Natural killer cell treated with Interleukin-12 subunit alpha and Interleukin-12 subunit beta and Interleukin-15 and Interleukin-18, amount 100 ng/mL, for 72 hours (primary cell): ENCODE measurements at regions not wholly inside any gene's neighbourhood (a gene's known extent, or its start where the extent isn't known, plus 50 kb on each side); places are given as distances from the start of the nearest gene placed in this dataset.
"Not testable (repeated sequence)": the region's sequence is repeated elsewhere in the genome, so short reads cannot be mapped to it uniquely, and the experiment has no call there.

Source experiments
- ATAC-seq, 2 donors: fragments of 150-1000 bp; cut with Tn5 transposase in 1 of 2; sonication (Bioruptor Pico), chemical (Tn5 transposase) in 1 of 2; 2 replicates each; pipeline ENCODE4 v1.10.0; 2021
- DNase-seq: peaks from one replicate; pipeline ENCODE4 v3.0.0; 2022; ENCODE audit warnings: low spot score
- H3K27ac Mint-ChIP-seq, 2 donors: 1 replicate in 1 of 2; 2 replicates in 1 of 2; pipeline ENCODE4 v1.8.0; 2022; ENCODE audit warnings: mixed read lengths in 2 of 2, mild to moderate bottlenecking in 1 of 2, moderate library complexity in 1 of 2
- H3K27me3 Mint-ChIP-seq, 2 donors: 1 replicate in 1 of 2; 2 replicates in 1 of 2; pipeline ENCODE4 v1.8.0; 2022; ENCODE audit warnings: mixed read lengths in 2 of 2
- H3K36me3 Mint-ChIP-seq: one replicate; pipeline ENCODE4 v1.8.0; 2022; ENCODE audit warnings: mixed read lengths
- H3K4me1 Mint-ChIP-seq, 2 donors: 1 replicate in 1 of 2; 2 replicates in 1 of 2; pipeline ENCODE4 v1.8.0; 2022; ENCODE audit warnings: low read depth in 2 of 2, mixed read lengths in 2 of 2, mild to moderate bottlenecking in 1 of 2
- H3K4me3 Mint-ChIP-seq: one replicate; pipeline ENCODE4 v1.8.0; 2022; ENCODE audit warnings: mixed read lengths
- H3K9me3 Mint-ChIP-seq: 2 replicates; pipeline ENCODE4 v1.8.0; 2022; ENCODE audit warnings: mixed read lengths

DNA sequence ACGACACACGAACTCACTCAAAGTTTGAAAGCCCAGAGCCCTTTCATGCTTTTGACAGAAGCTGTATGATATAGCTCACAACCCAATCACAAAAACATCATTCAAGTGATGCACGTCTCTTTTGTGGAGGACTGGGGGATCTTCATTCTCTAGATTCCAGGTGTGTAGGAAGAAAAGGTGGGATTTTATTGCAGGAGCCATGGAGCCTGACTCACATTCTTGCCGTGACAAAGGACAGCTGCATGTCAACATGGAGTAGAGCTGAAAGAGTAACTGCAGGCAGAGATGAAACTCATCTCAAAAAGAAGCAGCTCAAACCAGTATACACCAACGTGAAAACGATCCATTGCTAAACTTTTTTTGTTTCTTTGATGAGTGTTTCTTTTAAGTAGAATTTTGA lies 50.9 kb upstream of the PDE1A start:
- H3K4me3 Mint-ChIP-seq, result no peak overlapping the region
- no peak for ATAC-seq
- H3K9me3 Mint-ChIP-seq, result peaks cover 20% of the 10 kb centered on the region
- DNase-seq, result no peak
- H3K27me3 Mint-ChIP-seq, result no peaks in the 10 kb centered on the region
- no peaks in the 10 kb centered on the region for H3K4me1 Mint-ChIP-seq
- no peaks in the 10 kb centered on the region for H3K36me3 Mint-ChIP-seq
- H3K27ac Mint-ChIP-seq, result no peak overlapping the region

DNA sequence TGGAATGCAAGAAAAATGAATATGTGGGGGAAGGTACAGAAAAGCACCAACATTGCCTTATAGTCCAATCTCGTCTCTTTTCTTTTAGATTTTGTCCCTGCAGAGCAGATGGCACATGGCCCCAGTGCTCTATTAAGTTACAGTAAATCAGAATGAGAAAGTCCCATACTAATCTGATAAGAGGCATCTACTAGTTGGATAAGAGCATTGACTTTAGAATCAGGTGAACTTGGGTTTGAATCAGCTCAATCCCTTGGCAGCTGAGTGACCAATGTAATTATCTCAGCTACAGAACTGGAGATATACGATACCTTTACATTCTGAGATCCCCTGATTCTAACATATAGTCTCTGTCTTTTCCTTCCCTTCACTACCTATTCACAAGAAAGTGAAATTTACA lies 54.8 kb upstream of the PDE1A start:
- Mint-ChIP-seq H3K27me3 (no peaks in the 10 kb centered on the region), H3K27ac (no peak overlapping the region), H3K36me3 (no peaks in the 10 kb centered on the region), H3K4me1 (no peaks in the 10 kb centered on the region), H3K4me3 (no peak overlapping the region), H3K9me3 (peaks cover 20% of the 10 kb centered on the region)
- DNase-seq (no peak), ATAC-seq (no peak)

DNA sequence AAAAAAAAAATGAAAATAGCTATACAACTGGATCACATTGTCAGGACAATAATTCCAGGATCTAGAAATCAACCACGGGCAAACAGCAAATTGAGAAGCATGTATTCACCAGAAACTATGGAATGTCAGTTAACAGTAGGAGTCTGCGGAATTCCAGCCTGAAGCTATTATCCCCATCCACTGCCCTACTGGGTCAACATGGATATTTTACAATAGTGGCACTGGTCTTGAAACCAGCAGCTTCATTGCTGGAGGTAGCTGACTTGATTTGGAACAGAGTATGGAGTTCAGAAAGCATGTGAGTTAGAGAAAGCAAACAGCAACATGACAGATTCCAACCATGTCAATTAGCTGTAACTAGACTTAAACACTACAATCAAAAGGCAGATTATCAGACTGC lies 55.7 kb upstream of the PDE1A start:
- no peaks in the 10 kb centered on the region for H3K4me1 Mint-ChIP-seq

DNA sequence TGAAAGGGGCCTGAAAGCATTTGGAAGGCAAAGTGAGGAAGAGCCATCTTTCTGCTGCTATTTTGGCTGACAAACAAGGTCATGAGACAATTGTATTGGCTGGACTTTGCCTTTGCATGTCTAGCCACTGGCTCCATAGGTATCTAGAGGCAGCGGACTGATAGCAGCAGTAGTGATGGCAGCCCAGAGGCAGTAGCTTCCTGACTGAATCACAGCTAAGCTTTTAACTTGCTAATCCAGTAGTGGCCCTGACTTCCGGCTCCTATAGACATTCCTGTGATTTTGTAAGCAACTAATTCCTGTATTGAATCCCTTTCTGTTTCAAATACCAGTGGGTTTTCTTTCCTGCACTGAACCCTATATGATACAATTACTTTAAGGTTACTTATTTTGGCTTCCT lies 69.8 kb upstream of the PDE1A start:
- ATAC-seq (no peak), DNase-seq (no peak)
- Mint-ChIP-seq H3K4me1 (no peaks in the 10 kb centered on the region), H3K27me3 (no peaks in the 10 kb centered on the region), H3K27ac (no peak overlapping the region), H3K36me3 (no peaks in the 10 kb centered on the region), H3K9me3 (peaks cover 3% of the 10 kb centered on the region), H3K4me3 (no peak overlapping the region)

More for the DNA sequence above, 55.7 kb upstream of the PDE1A start:
- Mint-ChIP-seq H3K4me3 (no peak overlapping the region), H3K36me3 (no peaks in the 10 kb centered on the region), H3K27ac (no peak overlapping the region), H3K9me3 (peaks cover 20% of the 10 kb centered on the region), H3K27me3 (no peaks in the 10 kb centered on the region)
- DNase-seq (no peak), ATAC-seq (no peak)

DNA sequence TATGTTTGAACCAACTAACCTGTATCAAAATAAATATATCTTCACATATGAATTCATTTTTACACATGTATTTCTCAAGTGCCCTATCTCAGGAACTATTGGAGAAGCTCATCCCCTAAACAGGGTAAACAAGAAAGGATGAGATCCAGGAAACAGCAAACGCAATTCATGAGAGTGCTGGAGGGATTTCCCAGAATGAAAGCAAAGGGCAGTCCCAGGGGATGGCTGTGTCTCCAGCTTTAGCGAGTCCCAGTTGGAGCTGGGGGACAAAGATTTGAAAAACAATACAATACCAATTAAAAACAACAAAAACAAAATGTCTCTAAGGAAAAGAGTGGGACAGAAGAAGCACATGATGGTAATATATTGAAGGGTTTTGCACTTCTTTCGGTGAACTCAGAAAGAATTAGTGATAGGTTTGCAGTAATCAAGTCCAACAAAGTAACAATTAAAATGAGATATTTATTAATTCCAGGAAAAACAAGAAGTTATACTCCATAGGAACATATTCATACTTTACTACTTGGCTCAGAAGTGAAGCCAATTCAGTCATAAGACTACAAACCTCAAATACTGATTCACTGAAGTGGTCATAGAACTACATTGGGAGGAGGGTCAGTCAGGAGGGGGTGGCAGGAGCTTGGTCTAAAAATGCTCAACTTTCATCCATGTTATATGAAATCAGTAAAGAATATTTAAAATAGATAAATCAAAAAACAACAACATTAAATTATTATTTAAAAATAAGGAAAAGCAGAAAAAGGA lies 73.1 kb upstream of the PDE1A start:
- H3K4me1 Mint-ChIP-seq, result no peaks in the 10 kb centered on the region
- no peak for ATAC-seq
- no peak for DNase-seq
- H3K4me3 Mint-ChIP-seq, result no peak overlapping the region
- H3K27ac Mint-ChIP-seq, result no peak overlapping the region
- H3K27me3 Mint-ChIP-seq, result no peaks in the 10 kb centered on the region
- no peaks in the 10 kb centered on the region for H3K36me3 Mint-ChIP-seq
- H3K9me3 Mint-ChIP-seq, result peaks cover 3% of the 10 kb centered on the region

DNA sequence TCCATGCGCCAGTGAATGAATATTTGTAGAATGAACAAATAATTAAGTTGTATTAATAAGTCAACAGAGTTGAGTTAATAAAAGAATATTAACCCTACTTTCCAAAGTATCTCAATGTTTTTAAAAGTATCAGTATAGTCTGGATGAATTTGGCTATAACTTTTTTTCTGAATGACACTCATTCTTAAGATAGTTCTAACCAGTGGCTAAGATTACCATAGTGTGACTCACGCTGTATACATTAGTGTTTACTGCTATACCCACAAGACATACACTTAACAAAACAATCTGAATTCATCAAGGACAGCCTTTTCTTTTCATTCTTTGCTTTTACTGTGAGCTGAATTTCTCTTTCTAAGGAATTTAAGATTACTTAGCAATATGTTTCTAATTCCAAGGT lies 77.0 kb upstream of the PDE1A start:
- Mint-ChIP-seq H3K27ac (no peak overlapping the region), H3K27me3 (no peaks in the 10 kb centered on the region), H3K36me3 (no peaks in the 10 kb centered on the region), H3K9me3 (peaks cover 5% of the 10 kb centered on the region), H3K4me1 (no peaks in the 10 kb centered on the region), H3K4me3 (no peak overlapping the region)
- DNase-seq (no peak), ATAC-seq (no peak)

DNA sequence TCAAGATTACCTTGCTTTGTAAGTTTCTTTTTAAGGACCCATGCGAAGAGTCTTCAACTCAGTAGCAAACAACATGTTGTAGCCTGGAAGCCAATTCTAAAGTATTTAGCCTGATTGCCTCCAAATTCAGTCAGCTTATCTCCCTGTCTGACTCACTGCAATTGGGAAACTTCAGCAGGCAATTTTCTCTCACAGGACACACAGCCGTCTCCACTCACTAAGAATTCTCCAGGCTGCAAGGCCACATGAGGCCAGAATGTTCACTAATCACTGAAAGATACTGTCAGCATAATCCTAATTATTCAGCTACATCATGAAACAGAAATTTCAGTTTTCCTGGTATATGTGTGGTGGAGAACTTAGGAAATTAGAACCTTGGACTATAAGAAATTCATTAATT lies 78.1 kb upstream of the PDE1A start:
- Mint-ChIP-seq H3K36me3 (no peaks in the 10 kb centered on the region), H3K4me1 (no peaks in the 10 kb centered on the region), H3K4me3 (no peak overlapping the region), H3K27me3 (no peaks in the 10 kb centered on the region), H3K9me3 (peaks cover 5% of the 10 kb centered on the region), H3K27ac (no peak overlapping the region)
- no peak for ATAC-seq
- DNase-seq, result no peak

DNA sequence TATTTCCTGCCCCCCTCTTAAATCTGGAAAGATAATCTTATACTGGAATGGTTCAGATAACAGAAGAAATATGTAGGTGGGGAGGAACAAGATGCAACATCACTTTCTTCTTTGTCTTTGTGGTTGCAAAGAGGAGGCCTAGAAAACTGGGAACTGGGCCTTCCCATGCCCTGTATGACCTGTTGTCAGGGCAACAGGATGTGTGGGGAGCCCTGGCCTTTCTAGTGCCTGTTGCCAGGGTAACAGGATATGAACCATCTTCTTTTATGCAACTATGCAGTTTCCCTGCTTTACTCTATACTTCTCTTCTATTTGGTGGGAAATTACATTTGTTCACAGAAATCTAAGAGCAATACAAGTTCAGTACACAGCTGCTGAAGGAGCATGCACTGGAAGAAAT lies 79.8 kb upstream of the PDE1A start:
- H3K27ac Mint-ChIP-seq, result no peak overlapping the region
- peaks cover 8% of the 10 kb centered on the region for H3K9me3 Mint-ChIP-seq
- H3K27me3 Mint-ChIP-seq, result no peaks in the 10 kb centered on the region
- no peaks in the 10 kb centered on the region for H3K4me1 Mint-ChIP-seq
- DNase-seq (no peak), ATAC-seq (no peak)
- H3K4me3 Mint-ChIP-seq, result no peak overlapping the region
- no peaks in the 10 kb centered on the region for H3K36me3 Mint-ChIP-seq

DNA sequence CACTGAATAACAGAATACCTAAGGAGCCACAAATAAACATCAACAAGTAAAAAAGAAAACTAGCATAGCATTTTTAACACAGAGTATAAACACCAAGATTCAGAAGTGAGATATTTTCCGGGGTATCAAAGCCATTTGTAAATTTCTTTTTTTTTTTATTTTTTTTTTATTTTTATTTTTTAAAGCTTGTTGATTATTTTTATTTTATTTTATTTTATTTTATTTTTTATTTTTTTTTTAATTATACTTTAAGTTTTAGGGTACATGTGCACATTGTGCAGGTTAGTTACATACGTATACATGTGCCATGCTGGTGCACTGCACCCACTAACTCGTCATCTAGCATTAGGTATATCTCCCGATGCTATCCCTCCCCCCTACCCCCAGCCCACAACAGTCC lies 81.7 kb upstream of the PDE1A start:
- not testable (repeated sequence) for H3K36me3 Mint-ChIP-seq, H3K27ac Mint-ChIP-seq, H3K4me1 Mint-ChIP-seq, ATAC-seq, DNase-seq, H3K4me3 Mint-ChIP-seq, H3K27me3 Mint-ChIP-seq
- H3K9me3 Mint-ChIP-seq, result peaks cover 10% of the 10 kb centered on the region

DNA sequence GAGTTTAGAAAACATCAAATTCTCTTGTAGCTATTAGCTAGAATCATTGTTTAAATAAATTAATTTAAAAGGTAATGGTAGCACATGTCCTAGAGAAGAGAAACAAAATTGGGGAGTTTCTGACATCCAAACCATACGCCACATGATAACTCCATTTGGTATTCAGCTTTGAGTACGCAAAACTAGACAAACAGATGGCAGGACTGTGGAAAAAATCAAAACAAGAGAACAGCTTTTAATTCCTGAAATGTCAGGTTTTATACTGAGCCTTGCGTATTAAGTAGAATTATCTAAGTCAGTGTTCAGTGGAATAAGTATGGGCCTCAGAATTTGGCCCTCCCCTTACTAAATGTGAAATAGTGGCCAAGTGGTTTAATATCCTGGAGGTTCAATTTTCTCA lies 82.4 kb upstream of the PDE1A start:
- no peak for ATAC-seq
- H3K27ac Mint-ChIP-seq, result no peak overlapping the region

DNA sequence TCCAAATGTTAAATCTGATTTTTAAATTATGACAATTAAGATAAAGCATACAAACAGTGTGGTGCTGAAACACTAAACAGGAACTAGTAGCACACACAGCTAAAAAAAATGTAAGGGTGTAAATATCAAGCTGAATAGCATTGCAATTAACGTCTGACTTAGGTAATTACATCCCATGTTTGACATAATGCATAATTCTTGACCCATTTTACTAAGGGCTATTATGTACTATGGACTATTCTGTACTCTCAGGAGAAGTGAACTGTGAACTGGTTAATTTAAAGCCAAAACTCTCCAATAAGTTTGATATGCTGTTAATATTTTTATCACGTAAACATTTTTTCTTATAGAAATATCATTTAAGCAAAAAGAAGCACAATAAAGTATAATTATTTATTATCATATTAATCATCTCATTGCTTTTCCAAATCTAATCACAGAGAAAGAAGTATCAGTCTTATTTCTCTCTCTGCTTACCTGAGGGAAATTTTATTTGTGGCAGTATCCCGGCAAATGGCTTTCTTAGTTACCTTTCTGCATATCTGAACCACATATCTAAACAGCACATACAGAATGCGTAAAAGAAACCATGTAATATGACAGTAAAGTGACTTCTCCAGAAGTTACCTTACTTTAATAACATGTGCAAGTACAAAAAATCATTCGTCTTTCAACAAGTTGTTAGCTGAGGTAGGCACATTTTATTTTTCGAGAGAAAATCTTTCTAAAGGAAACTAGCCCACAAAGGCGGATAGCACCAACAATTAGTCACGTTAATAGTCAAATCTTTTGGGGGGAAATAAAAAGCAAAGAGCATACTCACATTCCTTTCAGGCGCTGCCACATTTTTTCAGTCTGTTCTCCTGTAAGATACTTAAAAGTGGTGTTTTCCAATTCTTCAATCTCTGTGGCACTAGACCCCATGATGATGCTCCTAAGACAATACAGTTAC lies 94.9 kb upstream of the PDE1A start:
- no peaks in the 10 kb centered on the region for H3K27me3 Mint-ChIP-seq
- no peak overlapping the region for H3K27ac Mint-ChIP-seq
- H3K4me1 Mint-ChIP-seq, result no peaks in the 10 kb centered on the region
- H3K9me3 Mint-ChIP-seq, result no peaks in the 10 kb centered on the region
- DNase-seq (no peak), ATAC-seq (no peak)
- no peaks in the 10 kb centered on the region for H3K36me3 Mint-ChIP-seq
- no peak overlapping the region for H3K4me3 Mint-ChIP-seq

More for the DNA sequence above, 82.4 kb upstream of the PDE1A start:
- peaks cover 14% of the 10 kb centered on the region for H3K9me3 Mint-ChIP-seq
- no peak overlapping the region for H3K4me3 Mint-ChIP-seq
- DNase-seq, result no peak
- no peaks in the 10 kb centered on the region for H3K36me3 Mint-ChIP-seq
- H3K27me3 Mint-ChIP-seq, result no peaks in the 10 kb centered on the region
- H3K4me1 Mint-ChIP-seq, result no peaks in the 10 kb centered on the region

DNA sequence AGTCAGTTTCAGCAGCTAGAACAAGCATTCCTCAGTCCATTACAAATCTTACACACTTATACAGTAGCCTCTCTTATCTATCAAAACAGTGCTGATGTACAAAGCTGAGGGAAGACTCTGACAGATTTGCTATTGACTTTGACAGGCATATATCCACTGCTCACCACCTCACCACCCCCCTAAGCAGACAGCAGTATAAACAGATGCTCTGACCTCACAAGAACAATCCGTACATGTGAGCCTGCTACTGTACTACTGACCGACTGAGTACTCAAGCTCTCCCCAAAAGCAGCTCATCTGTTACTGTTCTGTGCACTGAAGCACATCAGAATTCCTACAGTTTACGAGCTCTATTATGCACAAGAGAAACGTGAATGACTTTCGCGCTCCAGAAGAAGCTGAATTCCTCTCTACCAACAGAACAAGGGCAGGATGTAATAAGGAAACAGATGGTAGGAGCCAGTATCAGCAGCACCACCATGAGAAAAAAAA lies 95.6 kb upstream of the PDE1A start:
- Mint-ChIP-seq H3K27ac (no peak overlapping the region), H3K9me3 (no peaks in the 10 kb centered on the region), H3K4me3 (no peak overlapping the region), H3K36me3 (no peaks in the 10 kb centered on the region), H3K4me1 (no peaks in the 10 kb centered on the region), H3K27me3 (no peaks in the 10 kb centered on the region)
- DNase-seq (no peak), ATAC-seq (no peak)

DNA sequence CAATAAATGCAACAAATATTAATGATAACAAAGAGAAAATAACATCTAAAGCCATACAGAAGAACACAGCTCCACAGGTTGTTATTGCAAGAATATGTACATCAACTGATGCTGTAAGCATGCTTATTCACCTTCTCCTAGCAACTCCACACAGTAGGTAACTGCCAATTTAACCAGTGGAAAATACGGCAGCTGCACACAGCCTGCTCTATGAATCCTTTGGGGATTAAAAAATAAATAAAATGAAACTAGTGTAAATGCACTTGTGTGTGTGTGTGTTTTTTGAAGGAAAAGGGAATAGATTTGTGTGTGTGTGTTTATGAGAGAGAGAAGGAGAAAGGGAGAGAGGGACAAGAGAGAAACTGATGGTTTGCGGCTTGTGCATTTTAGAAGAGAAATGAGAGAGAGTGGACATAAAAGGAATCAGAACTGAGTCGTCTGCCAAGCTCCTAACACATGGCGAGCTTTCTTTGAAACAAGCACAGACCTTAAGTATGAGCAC lies 96.2 kb upstream of the PDE1A start:
- H3K27me3 Mint-ChIP-seq, result no peaks in the 10 kb centered on the region
- no peak overlapping the region for H3K4me3 Mint-ChIP-seq
- peaks cover 3% of the 10 kb centered on the region for H3K9me3 Mint-ChIP-seq
- DNase-seq, result no peak
- H3K4me1 Mint-ChIP-seq, result no peaks in the 10 kb centered on the region
- H3K36me3 Mint-ChIP-seq, result no peaks in the 10 kb centered on the region
- H3K27ac Mint-ChIP-seq, result no peak overlapping the region
- ATAC-seq, result no peak

DNA sequence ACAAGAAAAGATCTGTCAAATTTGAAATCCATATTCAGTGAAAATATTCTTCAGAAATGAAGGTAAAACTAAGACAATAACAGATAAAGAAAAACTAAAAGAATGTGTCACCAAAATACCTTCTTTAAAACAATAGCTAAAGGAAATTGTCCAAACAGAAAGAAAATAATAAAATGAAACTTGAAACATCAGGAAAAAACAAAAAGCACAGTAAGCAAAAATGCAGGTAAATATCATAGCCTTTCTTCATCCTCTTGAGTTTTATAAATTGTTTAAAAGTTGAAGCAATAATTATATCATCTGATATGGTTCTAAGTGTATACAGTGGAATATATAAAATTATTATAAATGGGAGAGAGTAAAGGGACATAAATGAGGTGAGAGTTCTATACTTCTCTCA lies 103.8 kb upstream of the PDE1A start:
- DNase-seq (no peak), ATAC-seq (no peak)
- Mint-ChIP-seq H3K4me3 (no peak overlapping the region), H3K27ac (no peak overlapping the region), H3K36me3 (no peaks in the 10 kb centered on the region), H3K9me3 (peaks cover 9% of the 10 kb centered on the region), H3K27me3 (no peaks in the 10 kb centered on the region), H3K4me1 (no peaks in the 10 kb centered on the region)
